Lung microvascular endothelial cell (primary cell): ENCODE measurements at regions not wholly inside any gene's neighbourhood (a gene's known extent, or its start where the extent isn't known, plus 50 kb on each side); places are given as distances from the start of the nearest gene placed in this dataset.

Source experiments
- DNase-seq, 2 donors: peaks; one replicate each; pipeline versions ENCODE4 v3.0.0 to v3.0.0-alpha.2; 2010; ENCODE audit warnings: low read depth in 2 of 2

- no peak for DNase-seq
These were observed 60.0 kb downstream of the ING1 start for GRCh38 chr13:110773480-110773879.

DNA sequence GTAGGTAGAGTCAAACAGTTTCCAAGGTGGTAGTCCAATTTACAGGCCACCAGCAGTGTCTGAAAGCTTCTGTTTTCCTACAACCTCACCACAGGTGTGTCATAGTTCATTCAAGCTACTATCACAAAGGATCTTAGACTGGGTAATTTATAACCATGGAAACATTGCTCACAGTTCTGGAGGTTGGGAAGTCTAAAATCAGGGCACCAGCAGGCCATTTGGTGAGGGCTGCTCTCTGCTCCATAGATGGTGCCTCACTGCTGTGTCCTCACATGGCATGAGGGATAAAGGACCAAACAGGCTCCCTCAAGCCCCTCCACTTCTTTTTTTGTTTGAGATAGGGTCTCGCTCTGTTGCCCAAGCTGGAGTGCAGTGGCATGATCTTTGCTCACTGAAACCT is 60.6 kb downstream of the ING1 start:
- no peak for DNase-seq

DNA sequence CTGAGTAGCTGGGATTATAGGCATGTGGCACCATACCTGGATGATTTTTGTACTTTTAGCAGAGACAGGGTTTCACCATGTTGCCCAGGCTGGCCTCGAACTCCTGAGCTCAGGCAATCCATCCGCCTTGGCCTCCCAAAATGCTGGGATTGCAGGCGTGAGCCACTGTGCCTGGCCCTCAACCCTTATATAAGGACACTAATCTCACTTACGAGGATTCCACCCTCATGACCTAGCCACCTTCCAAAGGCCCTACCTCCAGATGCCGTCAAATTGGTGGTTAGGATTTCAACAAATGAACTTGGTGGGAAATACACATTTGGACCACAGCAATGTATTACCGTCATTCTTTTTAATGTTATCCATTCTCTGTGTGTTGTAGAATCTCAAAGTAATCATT is 61.0 kb downstream of the ING1 start:
- DNase-seq = no peak

DNA sequence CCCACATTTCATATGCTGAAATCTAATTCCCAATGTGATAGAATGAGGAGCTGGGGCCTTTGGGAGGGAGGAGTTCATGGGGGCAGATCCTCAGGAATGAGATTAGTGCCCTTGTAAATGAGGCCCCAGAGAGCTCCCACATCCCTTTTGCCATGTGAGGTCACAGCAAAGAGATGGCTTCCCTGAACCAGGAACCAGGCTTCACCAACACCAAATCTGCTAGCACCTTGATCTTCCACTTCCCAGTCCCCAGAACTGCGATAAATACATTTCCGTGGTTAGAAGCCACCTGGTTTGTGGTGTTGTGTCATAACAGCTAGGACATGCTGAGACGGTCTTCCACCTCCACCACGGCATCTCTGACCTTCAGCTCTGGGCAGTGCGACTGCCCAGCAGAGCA is 62.1 kb downstream of the ING1 start:
- DNase-seq = no peak

DNA sequence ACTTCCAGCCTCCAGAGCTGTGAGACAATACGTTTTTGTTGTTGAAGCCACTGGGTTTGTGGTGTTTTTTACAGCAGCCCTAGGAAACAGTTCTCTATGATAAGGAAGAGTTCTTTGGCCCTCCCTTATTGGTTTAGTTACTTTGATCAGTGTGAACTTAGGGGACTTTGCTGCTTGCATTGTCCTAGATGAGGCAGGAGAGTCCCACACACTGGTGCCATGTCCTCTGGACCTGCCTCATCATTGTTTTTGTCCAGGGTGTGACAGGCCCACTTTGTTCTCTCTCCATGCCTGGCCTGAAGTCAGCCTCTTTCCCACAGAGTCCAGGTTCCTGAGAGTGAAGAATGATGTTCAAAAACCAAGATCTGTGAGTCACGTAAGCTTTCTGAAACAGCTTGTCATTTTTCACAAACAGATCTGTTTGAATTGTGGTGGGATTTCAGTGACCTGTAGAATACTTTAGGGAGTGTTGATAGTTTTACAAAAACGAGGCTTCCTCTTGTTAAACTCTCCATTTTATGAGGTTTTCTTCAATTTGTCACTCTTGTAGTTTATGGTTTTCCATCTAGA is 63.8 kb downstream of the ING1 start:
- no peak for DNase-seq

DNA sequence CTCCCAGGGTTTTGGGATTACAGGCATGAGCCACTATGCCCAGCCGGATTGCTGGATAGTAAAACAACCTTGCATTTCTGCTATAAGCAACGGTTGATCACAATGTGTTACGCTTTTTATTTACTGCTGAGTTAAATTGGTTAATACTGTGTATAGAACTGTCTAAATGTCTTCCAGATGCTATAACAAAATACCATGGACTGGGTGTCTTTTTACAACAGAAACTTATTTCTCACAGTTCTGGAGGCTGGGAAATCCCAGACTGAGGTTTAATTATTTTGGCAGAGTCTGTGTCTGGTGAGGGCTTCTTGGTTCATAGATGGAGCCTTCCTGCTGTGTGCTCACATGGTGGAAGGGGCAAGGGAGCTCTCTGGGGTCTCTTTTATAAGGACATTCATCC is 65.5 kb downstream of the ING1 start:
- DNase-seq = no peak

GRCh38 chr13:110780422-110780821 is 66.9 kb downstream of the ING1 start:
- DNase-seq = peak in 1 of 2 donors; percentile 12

DNA sequence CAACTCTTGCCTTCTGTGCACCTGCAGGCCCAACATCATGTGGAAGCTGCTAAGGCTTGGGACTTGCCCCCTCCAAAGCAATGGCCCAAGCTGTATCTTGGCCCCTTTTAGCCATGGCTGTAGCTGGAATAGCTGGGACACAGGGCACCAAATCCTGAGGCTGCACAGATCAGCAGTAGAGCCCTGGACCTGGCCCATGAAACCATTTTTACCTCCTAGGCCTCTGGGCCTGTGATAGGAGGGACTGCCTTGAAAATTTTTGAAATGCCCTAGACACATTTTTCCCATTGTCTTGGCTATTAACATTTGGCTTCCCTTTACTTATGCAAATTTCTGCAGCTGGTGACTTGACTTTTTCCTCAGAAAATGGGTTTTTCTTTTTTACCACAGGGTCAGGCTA is 68.7 kb downstream of the ING1 start:
- no peak for DNase-seq

DNA sequence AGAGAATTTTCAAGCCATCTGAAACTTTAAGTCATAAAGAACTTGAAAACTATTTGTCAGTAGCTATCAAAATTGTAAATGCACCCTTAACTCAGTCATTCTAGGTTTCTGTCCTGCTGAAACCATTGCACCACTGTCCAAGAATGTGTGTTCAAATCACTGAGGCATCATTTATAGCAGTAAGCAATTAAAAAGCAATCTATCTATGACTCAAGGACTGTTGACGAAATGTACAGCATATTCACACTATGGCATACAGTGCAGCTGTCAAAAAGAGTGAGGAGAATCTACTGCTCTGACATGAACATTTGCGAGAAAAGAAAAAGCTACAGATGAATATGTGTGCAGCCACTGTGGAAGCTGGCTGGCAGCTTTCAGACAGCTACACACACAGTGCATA is 71.2 kb downstream of the ING1 start:
- no peak for DNase-seq

DNA sequence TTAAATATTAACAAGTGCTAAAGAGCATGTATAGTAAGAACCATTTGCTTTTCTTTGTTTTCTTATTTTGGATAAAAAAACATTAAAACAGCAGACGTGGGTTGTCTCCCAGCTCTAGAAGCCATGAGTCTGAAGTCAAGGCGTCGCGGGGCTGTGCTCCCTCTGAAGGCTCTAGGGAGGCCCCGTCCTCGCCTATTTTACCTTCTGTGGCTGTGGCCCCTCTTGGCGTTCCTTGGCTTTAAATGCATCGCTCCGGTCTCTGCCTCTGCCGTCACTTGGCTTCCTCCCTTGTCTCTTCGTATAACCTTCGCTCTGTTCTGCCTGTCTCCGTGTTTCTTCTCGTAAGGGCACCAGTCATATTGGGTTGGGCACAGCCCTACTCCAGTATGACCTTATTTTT is 75.3 kb downstream of the ING1 start:
- no peak for DNase-seq

GRCh38 chr13:110789871-110790270 is 76.4 kb downstream of the ING1 start:
- DNase-seq = no peak

GRCh38 chr13:110790371-110790770 is 76.9 kb downstream of the ING1 start:
- no peak for DNase-seq

- no peak for DNase-seq
These were observed 80.7 kb downstream of the ING1 start for GRCh38 chr13:110794209-110794608.

DNA sequence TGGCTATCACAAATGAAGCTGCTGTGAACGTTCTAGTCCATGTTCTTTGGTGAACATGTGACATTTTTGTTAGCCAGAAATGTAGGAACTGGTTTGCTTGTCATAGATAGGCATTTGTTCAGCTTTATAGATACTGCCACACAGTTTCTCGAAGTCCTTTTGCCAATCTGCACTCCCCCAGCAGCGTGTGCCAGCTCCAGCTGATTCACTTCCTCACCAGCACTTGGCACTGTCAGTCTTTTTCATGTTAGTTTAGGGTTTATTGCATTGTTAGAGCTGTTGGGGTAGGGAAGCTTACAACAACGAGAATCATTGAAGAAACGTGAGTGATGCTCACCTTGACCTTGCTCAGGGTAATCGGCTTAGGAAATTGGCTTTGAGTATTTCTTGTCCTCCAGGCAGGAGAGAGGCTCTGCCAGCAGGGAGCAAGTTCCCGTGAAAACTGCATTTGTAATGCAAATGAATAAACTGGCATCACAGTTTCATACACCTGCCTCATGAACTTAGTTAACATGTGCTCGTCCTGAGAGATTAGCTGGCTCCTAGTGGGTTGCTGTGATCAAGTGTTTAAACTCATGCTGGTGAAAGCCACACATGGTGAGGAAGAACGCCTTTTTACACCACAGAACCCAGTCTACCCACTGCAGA is 83.9 kb downstream of the ING1 start:
- peak; percentile 27 to 37 for DNase-seq

- DNase-seq = no peak
These were observed 84.8 kb downstream of the ING1 start for GRCh38 chr13:110798081-110798994.

GRCh38 chr13:110799246-110800236 is 86.0 kb downstream of the ING1 start:
- DNase-seq = peak; percentile 31 to 52

DNA sequence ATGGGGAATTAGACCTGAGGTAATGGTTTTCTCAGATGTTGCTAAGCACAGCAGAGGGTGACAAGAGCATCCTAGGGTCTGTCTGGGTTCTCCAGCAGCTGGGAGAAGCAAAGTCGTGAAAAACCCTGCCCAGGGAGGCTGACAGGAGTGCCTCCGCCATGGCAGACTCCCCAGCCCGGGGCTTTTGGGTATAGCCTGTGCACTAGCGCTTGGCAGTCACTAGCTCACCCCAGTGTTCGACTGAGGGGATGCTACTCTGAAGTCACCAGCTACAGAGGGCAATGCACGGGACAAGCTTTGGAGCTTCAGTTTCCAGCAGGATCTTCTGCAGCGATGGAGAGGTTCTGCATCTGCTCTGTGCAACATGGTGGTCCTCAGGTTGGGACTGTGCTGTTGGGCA is 87.5 kb downstream of the ING1 start:
- DNase-seq = no peak

GRCh38 chr13:110802260-110802659 is 88.8 kb downstream of the ING1 start:
- no peak for DNase-seq

DNA sequence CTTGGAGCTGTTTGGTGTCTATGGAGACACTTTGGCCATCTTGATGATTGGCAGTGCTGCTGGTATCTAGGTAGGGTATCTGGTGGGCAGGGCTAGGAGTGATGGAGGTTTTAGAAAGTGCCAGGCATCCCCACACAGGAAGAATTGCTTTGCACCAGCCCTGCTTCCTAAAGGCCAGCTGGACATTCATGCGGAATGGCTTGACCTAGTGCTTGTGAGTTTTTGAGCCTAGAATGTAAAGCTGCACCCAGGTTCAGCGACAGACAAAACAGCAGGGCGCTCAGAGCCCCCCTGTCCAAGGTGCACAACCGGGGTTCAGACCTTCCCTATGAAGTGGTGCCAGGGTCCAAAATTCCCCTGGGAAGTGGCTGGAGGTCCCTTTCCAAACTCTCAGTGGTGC is 93.1 kb downstream of the ING1 start:
- DNase-seq = no peak

DNA sequence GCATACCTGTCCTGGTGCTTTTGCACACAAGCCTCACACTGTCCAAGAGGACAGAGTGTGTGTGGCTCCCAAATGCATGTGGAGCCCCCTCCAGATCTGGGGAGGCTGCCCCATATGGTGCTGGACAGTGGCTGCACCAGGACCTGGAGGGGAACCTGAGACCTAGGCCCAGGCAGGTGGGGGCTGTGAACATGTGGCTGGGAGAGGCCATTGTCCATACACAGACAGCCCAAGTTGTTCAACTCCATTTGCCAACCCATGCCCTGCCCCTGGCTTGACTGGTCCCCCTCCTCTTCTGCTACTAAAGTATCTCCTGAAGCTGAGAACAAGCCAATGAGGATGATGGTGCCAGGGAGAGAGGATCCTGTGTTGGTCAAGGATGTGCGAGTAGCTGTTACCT is 94.0 kb downstream of the ING1 start:
- no peak for DNase-seq

GRCh38 chr13:110808138-110808537 is 94.6 kb downstream of the ING1 start:
- no peak for DNase-seq
